BLaER1 (cell line): ENCODE measurements at regions not wholly inside any gene's neighbourhood (a gene's known extent, or its start where the extent isn't known, plus 50 kb on each side); places are given as distances from the start of the nearest gene placed in this dataset.

Experiments
- H3K27ac ChIP-seq: shearing (Covaris generic); formaldehyde crosslinking; 2 replicates; pipeline ENCODE4 v1.8.1; 2022
- H3K27me3 ChIP-seq: shearing (Covaris generic); formaldehyde crosslinking; 2 replicates; pipeline ENCODE4 v1.8.1; 2022
- H3K36me3 ChIP-seq: shearing (Covaris generic); formaldehyde crosslinking; 2 replicates; pipeline ENCODE4 v1.8.1; 2022
- H3K4me1 ChIP-seq: shearing (Covaris generic); formaldehyde crosslinking; 2 replicates; pipeline ENCODE4 v1.8.1; 2022
- H3K4me2 ChIP-seq: shearing (Covaris generic); formaldehyde crosslinking; 2 replicates; pipeline ENCODE4 v1.8.1; 2022
- H3K4me3 ChIP-seq: shearing (Covaris generic); formaldehyde crosslinking; 2 replicates; pipeline ENCODE4 v1.8.1; 2022
- H3K9ac ChIP-seq: shearing (Covaris generic); formaldehyde crosslinking; 2 replicates; pipeline ENCODE4 v1.8.1; 2022
- H3K9me3 ChIP-seq: shearing (Covaris generic); formaldehyde crosslinking; 2 replicates; pipeline ENCODE4 v1.8.1; 2022
- H4K20me1 ChIP-seq: shearing (Covaris generic); formaldehyde crosslinking; 2 replicates; pipeline ENCODE4 v1.8.1; 2022
- Cebpa-rat ChIP-seq: shearing (Covaris generic); IDR thresholded peaks from 2 replicates; pipeline ENCODE4 v1.8.1; 2022

GRCh38 chr4:14257903-14258302, 630.4 kb upstream of the BOD1L1 start:
- peaks cover 8% of the 10 kb centered on the region for H3K4me1 ChIP-seq
- no peaks in the 10 kb centered on the region for H4K20me1 ChIP-seq
- H3K27me3 ChIP-seq: no peaks in the 10 kb centered on the region
- H3K4me2 ChIP-seq: no peak overlapping the region
- H3K9ac ChIP-seq: no peak overlapping the region
- H3K36me3 ChIP-seq: no peaks in the 10 kb centered on the region
- H3K9me3 ChIP-seq: no peaks in the 10 kb centered on the region
- H3K4me3 ChIP-seq: no peak overlapping the region
- TF ChIP-seq Cebpa-rat: no peak
- H3K27ac ChIP-seq: no peak overlapping the region

DNA sequence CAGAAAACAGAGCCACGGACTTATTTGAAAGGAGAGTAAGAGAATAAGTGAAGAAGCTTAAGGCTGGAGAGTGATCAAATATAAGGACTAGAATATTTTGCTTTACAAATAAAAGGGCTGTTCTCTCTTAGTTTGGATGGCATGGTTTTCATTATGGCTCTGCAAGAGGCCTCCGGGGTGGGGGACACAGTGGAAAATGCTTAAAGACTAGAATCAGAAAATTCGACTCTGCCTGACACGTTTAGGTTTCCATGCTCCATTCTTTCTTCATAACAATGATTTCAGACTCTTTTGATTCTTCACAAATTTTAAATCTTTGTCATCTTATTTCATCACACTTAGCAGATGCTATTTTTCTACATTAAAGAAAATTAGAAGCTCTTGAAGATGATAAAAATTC, 632.4 kb upstream of the BOD1L1 start:
- no peak overlapping the region for H3K4me3 ChIP-seq
- no peaks in the 10 kb centered on the region for H4K20me1 ChIP-seq
- peaks cover 2% of the 10 kb centered on the region for H3K4me1 ChIP-seq
- TF ChIP-seq Cebpa-rat: no peak
- H3K4me2 ChIP-seq: no peak overlapping the region
- no peaks in the 10 kb centered on the region for H3K27me3 ChIP-seq
- no peaks in the 10 kb centered on the region for H3K36me3 ChIP-seq
- H3K9ac ChIP-seq: no peak overlapping the region
- H3K9me3 ChIP-seq: no peaks in the 10 kb centered on the region
- no peak overlapping the region for H3K27ac ChIP-seq

- H3K4me1 ChIP-seq: no peaks in the 10 kb centered on the region
- H3K9ac ChIP-seq: no peak overlapping the region
- no peaks in the 10 kb centered on the region for H3K27me3 ChIP-seq
- no peak overlapping the region for H3K27ac ChIP-seq
- no peaks in the 10 kb centered on the region for H3K36me3 ChIP-seq
- no peaks in the 10 kb centered on the region for H4K20me1 ChIP-seq
- TF ChIP-seq Cebpa-rat: no peak
- no peak overlapping the region for H3K4me3 ChIP-seq
- no peak overlapping the region for H3K4me2 ChIP-seq
- no peaks in the 10 kb centered on the region for H3K9me3 ChIP-seq
These were observed 633.1 kb upstream of the BOD1L1 start for GRCh38 chr4:14260591-14260990.

DNA sequence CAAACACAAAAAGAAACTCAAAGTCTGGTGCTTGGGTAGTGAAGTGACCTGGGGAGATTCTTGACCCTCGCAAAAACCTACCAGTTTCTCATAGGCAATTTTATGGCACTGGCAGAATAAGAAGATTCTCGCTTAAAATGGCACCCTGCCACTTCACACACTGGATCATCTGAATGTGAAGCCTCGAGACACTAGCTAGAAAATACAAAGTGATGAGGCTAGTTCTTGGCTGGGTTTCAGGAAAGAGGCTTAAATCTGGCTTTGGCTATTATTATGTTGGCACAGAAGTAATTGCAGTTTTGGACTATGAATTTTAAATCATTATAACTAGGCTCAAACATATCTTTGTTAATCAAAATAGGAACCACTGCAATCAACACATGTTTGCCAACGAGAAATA, 634.7 kb upstream of the BOD1L1 start:
- Histone ChIP-seq H3K9ac (no peak overlapping the region), H4K20me1 (no peaks in the 10 kb centered on the region)
- TF ChIP-seq Cebpa-rat: no peak

GRCh38 chr4:14264437-14264836, 636.9 kb upstream of the BOD1L1 start:
- no peak overlapping the region for H3K4me3 ChIP-seq
- H3K27ac ChIP-seq: no peak overlapping the region
- no peaks in the 10 kb centered on the region for H4K20me1 ChIP-seq
- H3K36me3 ChIP-seq: no peaks in the 10 kb centered on the region
- no peaks in the 10 kb centered on the region for H3K27me3 ChIP-seq
- H3K9ac ChIP-seq: no peak overlapping the region
- H3K4me2 ChIP-seq: no peak overlapping the region
- H3K9me3 ChIP-seq: no peaks in the 10 kb centered on the region
- peaks cover 16% of the 10 kb centered on the region for H3K4me1 ChIP-seq
- TF ChIP-seq Cebpa-rat: no peak

More for the DNA sequence above, 634.7 kb upstream of the BOD1L1 start:
- no peaks in the 10 kb centered on the region for H3K4me1 ChIP-seq
- no peak overlapping the region for H3K4me2 ChIP-seq
- H3K27me3 ChIP-seq: no peaks in the 10 kb centered on the region
- no peaks in the 10 kb centered on the region for H3K36me3 ChIP-seq
- H3K4me3 ChIP-seq: no peak overlapping the region
- no peaks in the 10 kb centered on the region for H3K9me3 ChIP-seq
- no peak overlapping the region for H3K27ac ChIP-seq

GRCh38 chr4:14265651-14266050, 638.1 kb upstream of the BOD1L1 start:
- no peak overlapping the region for H3K4me3 ChIP-seq
- H3K27ac ChIP-seq: no peak overlapping the region
- H3K4me2 ChIP-seq: no peak overlapping the region
- H3K9me3 ChIP-seq: no peaks in the 10 kb centered on the region
- no peak overlapping the region for H3K9ac ChIP-seq
- TF ChIP-seq Cebpa-rat: no peak
- H3K4me1 ChIP-seq: peaks cover 28% of the 10 kb centered on the region
- no peaks in the 10 kb centered on the region for H4K20me1 ChIP-seq
- H3K27me3 ChIP-seq: no peaks in the 10 kb centered on the region
- H3K36me3 ChIP-seq: no peaks in the 10 kb centered on the region

DNA sequence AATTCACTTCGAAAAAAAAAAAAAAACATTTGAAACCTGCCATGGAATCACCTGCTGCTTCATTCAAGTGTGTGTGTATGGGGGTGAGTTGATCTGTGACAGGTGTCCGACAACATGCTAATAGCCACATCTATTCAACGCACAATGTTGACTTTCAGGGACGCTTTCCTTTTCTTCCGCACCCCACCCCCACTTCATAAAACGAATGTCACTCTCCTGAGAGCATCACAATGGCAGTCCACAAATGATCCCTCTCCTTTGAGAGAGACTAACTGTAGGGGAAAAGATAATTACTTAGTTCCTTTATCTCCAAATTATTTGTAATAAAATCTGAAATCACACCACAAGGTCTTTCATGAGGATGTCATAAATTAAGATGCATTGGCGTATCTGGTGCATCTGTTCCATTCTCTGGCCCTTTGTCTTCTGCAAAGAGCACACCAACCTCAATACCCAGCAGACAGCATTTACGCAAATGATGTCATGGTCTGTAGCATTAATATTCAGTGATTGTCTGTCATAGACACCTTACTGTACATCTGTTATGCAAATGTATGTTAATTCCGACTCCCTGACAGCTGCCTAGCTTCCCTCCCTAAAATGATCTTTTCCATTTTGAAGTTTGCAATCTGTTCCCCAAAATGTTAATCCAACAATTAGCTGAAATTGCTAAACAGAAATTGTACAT, 640.0 kb upstream of the BOD1L1 start:
- H3K9me3 ChIP-seq: no peaks in the 10 kb centered on the region
- peaks cover 47% of the 10 kb centered on the region for H3K4me1 ChIP-seq
- H4K20me1 ChIP-seq: no peaks in the 10 kb centered on the region
- no peaks in the 10 kb centered on the region for H3K27me3 ChIP-seq
- H3K4me2 ChIP-seq: no peak overlapping the region
- H3K4me3 ChIP-seq: no peak overlapping the region
- H3K36me3 ChIP-seq: no peaks in the 10 kb centered on the region
- no peak overlapping the region for H3K9ac ChIP-seq
- no peak overlapping the region for H3K27ac ChIP-seq
- no peak for TF ChIP-seq Cebpa-rat

GRCh38 chr4:14269824-14270223, 642.3 kb upstream of the BOD1L1 start:
- Histone ChIP-seq H3K9ac (no peak overlapping the region), H3K4me2 (peak overlapping the region; percentile 71), H3K4me3 (no peak overlapping the region), H3K36me3 (no peaks in the 10 kb centered on the region), H3K9me3 (no peaks in the 10 kb centered on the region), H4K20me1 (no peaks in the 10 kb centered on the region), H3K4me1 (peaks cover 56% of the 10 kb centered on the region), H3K27me3 (no peaks in the 10 kb centered on the region), H3K27ac (no peak overlapping the region)
- TF ChIP-seq Cebpa-rat: no peak

DNA sequence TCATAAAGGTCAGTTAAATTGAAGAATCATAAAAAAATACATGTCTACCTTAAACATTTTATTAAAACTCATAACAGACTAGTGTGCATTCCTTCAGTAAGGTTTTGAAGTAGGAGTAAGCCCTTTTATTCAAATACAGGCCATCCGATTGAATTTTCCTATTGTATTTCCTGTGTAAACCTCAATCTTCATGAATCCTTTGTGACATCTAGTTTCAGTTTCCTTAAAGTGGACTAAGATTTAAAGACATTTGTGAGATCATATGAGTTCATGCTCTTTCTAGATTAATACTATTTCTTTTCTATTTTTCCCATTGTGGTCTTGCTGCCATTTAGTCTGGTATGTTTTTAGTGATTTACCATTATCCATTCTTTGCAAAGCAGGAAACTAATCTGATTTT, 644.7 kb upstream of the BOD1L1 start:
- Histone ChIP-seq H3K4me2 (peak overlapping the region; percentile 71), H3K4me1 (peaks cover 56% of the 10 kb centered on the region), H3K9me3 (peaks cover 6% of the 10 kb centered on the region; the same call in 1 of the 2 replicates), H3K36me3 (no peaks in the 10 kb centered on the region), H3K9ac (no peak overlapping the region), H3K4me3 (no peak overlapping the region), H4K20me1 (no peaks in the 10 kb centered on the region), H3K27ac (0 out of 2 replicates have a peak overlapping the region, but pooled peaks have one; percentile 16), H3K27me3 (no peaks in the 10 kb centered on the region)
- TF ChIP-seq Cebpa-rat: no peak

DNA sequence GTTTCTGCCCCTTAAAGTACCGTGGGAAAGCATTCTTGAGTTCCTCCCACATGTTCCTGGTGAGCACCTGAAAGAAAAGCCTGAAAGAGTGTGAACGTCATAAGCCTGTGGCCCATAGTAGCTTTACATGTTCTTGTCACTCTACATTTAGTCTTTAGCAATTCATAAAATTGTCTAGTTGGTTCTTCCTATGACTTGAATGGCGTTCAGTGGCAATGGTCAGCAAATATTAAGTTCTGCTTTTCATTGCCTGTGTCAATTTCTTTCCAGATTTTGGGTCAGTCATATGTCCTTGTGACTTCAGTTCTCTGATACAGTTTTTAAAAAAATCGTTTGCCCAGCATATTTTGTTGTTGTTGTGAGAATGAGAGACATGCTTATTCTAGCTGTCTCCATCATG, 650.0 kb upstream of the BOD1L1 start:
- H3K9me3 ChIP-seq: peaks cover 6% of the 10 kb centered on the region; the same call in 1 of the 2 replicates
- H4K20me1 ChIP-seq: no peaks in the 10 kb centered on the region
- no peaks in the 10 kb centered on the region for H3K27me3 ChIP-seq
- peaks cover 10% of the 10 kb centered on the region for H3K4me1 ChIP-seq
- TF ChIP-seq Cebpa-rat: no peak
- no peak overlapping the region for H3K4me3 ChIP-seq
- no peaks in the 10 kb centered on the region for H3K36me3 ChIP-seq
- H3K4me2 ChIP-seq: no peak overlapping the region
- no peak overlapping the region for H3K9ac ChIP-seq
- H3K27ac ChIP-seq: no peak overlapping the region

- H3K27ac ChIP-seq: no peak overlapping the region
- no peaks in the 10 kb centered on the region for H3K36me3 ChIP-seq
- no peak overlapping the region for H3K4me3 ChIP-seq
- H4K20me1 ChIP-seq: no peaks in the 10 kb centered on the region
- TF ChIP-seq Cebpa-rat: no peak
- no peak overlapping the region for H3K4me2 ChIP-seq
- H3K9me3 ChIP-seq: peaks cover 4% of the 10 kb centered on the region; the same call in 1 of the 2 replicates
- H3K27me3 ChIP-seq: no peaks in the 10 kb centered on the region
- H3K9ac ChIP-seq: no peak overlapping the region
- H3K4me1 ChIP-seq: no peaks in the 10 kb centered on the region
These were observed 653.0 kb upstream of the BOD1L1 start for GRCh38 chr4:14280567-14280966.
